HG03039 (cell line): ENCODE measurements at regions not wholly inside any gene's neighbourhood (a gene's known extent, or its start where the extent isn't known, plus 50 kb on each side); places are given as distances from the start of the nearest gene placed in this dataset.

Source experiments
- ATAC-seq: cut with Tn5 transposase; IDR thresholded peaks from one replicate; pipeline ENCODE4 v1.9.1; 2021; ENCODE audit warnings: mild to moderate bottlenecking, moderate library complexity; ENCODE audit not compliant: unreplicated experiment

GRCh38 chr15:46386356-46386755 lies 751.5 kb downstream of the SQOR start:
- ATAC-seq, result no peak

- no peak for ATAC-seq
Measured at GRCh38 chr15:46389739-46390138, 754.9 kb downstream of the SQOR start.

- ATAC-seq, result no peak
Measured at GRCh38 chr15:46394463-46394862, 759.6 kb downstream of the SQOR start.

- no peak for ATAC-seq
Measured at GRCh38 chr15:46408312-46408711, 773.5 kb downstream of the SQOR start.

- no peak for ATAC-seq
Measured at GRCh38 chr15:46409841-46410301, 775.0 kb downstream of the SQOR start.

DNA sequence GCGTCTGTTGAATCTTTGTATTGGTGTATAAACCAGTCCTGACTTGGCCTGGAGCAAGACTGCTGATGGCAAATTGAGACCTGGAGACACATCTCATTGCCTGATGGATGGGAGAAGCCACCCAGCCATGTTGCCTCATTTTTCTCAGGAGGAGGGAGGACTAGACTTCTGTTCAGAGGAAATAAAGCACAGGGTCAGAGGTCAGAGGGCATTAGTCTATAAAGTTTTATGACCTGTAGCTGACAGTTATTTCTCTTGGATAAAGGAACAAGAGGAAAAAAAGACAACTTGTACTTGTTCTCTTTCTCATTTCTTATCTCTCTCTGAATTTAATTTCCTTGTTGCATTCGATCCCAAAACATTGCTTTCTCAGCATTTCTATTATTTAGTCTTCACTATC lies 775.9 kb downstream of the SQOR start:
- ATAC-seq, result no peak

DNA sequence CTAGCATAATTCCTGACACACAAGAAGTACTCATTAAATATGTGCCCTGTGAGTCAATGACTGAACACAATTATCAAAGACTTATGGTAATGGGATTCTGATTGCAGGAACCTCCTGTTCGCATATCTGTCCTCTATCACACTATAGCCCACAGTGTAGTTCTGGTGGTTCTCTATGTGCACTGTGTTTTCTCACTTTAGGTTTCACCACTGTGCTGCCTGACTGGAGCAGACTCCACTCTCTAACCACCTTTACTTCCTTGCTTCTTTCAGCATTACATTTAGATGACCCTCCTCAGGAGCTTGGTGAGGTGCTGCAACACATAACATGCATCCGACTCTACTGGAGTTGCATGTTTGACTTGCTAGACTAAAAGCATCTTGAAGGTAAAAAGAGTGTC lies 777.1 kb downstream of the SQOR start:
- ATAC-seq, result no peak

GRCh38 chr15:46413799-46414198 lies 779.0 kb downstream of the SQOR start:
- no peak for ATAC-seq

DNA sequence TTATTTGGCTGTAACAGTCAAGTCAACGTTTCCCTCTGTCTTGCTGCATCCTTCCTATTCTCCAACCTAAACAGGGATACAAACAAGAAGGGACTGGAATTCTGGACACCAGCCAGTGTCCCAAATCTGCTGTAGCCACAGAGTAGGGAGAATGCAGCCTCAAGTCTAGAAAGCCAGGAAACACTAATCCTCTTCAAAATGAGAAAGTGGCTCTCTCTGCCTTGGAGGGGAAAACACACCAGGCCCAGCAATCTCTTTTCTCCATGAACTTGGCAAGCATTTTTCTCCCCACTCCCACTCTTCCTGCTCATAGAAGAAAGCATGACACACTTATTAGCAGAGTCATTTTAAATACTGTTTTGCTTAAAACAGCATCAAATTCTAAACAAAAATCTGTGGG lies 781.7 kb downstream of the SQOR start:
- ATAC-seq, result no peak

DNA sequence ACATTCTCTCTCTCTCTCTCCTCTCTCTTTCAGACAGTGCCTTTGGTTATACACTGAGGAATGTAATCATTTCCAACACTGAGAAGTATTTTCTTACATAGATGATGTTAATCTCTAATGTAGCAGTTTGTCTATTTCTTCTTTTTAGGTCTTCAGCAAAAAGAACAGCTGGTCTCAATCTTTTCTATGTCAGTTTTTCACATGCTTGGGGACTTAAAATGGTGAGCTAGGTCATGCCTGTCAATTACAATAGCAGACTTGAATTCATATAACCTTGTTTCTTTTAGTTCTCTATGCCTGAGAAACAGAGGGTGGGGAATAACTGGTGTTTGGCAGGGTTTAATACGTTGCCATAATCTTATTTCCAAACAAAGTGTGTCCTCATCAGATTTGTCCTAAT lies 786.2 kb downstream of the SQOR start:
- ATAC-seq, result no peak

DNA sequence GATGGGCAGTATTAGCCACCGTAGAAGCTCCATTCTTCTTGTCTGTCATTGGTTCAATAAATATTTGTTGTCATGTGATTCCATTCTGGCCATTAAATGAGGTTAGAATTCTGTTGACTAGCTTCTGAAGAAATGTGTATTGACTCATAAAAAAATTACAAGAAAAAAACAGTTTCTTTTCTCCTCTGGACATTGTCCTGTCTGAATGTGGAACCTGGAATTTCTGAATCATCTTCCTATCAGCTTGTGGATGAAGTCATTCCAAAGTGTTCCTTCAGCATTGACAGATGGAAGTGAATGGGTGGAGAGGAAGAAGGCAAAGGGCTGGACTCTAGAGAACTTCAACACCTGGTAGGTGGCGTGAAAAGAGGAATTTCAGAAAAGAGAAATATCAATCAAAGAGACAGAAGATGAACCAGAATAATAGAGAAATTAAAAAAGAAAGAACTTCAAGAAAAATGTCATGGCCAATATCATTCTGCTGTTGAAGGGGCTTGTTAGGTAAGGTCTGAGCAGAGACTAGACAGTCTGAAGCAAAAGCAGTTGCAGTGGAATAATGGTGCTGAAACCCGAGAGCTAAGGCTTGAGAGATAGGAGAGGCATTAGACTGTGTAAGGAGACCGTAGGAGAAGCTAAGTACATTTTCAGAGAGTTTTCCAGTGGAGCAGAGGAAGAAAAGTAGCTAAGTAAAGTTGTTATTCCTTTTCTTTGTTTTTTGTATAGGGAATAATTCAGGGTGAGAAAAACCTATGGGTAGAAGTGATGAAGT lies 806.6 kb downstream of the SQOR start:
- no peak for ATAC-seq

- no peak for ATAC-seq
Measured at GRCh38 chr15:46442184-46442583, 807.4 kb downstream of the SQOR start.

DNA sequence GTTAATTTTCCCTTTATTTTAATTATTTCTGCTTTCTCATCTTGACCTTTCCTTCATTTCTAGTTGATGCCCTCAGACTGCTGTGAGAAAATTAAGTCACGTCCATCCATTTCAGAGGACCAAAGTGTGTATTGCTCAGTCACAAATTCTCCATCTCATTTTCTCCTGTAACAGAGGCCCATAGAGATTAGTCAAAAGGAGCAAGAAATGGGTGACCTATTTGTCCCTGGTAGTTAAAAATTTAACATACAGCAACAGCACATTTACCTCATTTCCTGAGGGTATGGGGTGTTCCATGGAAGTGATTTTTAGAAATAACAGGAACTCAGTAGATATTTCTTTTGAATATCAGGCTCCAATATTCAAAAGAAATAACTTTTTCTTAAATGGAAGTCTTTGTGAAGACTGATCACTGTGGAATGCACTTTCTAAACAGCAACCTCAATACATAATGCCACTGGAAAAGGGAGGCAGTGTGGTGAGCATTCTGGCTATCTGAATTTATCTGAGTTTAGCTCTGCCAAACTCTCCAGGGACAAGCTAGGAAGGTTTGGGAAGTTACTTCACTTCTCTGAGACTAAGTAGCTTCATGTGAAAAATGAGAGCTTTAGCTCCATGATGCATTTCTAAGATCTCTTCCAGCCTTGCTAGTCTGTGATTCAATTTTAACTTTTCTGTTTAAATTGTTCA lies 808.2 kb downstream of the SQOR start:
- ATAC-seq, result no peak

- ATAC-seq, result no peak
Measured at GRCh38 chr15:46450112-46450809, 815.4 kb downstream of the SQOR start.

- ATAC-seq, result no peak
Measured at GRCh38 chr15:46450810-46451182, 816.0 kb downstream of the SQOR start.

DNA sequence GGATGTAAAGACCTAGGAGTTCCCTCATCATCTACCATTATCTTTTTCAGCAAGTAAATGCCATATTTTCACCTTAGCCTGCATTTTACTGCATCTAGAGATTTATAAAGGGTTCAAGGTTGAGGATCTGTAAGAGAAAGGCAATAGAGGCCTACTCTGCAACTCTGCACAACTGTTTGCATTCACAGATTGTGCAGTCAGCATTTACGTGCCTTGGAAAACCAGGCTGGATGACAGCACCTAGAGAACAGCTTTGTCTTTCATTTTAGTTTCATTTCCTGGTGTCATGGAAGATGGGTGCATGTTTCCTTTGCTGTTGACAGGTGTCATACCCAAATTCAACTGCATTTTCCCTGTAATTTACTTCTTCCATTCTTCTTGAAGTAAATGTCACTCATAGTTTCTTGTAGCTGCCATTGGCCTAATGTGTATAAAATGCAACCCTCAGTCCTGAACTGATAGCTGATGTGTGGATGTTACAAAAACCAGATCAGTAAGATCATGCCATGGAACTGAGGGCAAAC lies 817.5 kb downstream of the SQOR start:
- ATAC-seq, result no peak

DNA sequence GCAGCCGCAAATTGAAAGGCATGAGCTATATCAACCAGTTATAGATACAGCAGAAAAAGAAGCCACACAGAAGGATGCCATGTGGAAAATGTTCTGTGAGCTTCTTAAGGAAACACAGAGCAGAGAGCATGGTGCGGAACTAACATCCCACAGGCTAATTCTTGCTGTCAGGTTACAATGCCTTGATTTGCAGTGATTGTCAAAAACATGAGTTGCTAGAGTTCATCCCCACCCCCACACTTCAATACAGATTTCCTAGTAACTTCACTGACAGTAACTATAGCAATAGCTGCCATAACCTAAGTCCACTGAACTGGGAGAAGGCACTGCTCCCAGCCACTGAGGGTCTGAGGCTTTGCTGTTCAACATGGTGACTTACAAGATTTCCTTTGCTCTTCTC lies 821.6 kb downstream of the SQOR start:
- no peak for ATAC-seq

GRCh38 chr15:46460431-46461094 lies 825.7 kb downstream of the SQOR start:
- no peak for ATAC-seq

DNA sequence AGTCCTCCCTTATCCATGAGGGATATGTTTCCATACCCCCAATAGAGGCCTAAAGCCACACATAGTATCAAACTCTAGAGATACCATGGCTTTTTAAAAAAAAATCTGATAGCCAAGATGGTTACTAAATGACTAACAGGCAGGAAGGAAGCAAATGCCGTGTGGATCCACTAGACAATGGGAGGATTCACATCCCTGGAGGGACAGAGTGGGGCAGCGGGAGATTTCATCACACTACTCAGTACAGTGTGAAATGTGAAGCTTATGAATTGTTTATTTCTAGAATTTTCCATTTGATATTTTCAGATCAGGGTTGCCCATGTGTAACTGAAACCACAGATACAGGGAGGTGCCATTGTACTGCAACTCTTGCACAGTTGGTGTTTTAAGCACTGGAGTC lies 826.6 kb downstream of the SQOR start:
- ATAC-seq, result no peak

DNA sequence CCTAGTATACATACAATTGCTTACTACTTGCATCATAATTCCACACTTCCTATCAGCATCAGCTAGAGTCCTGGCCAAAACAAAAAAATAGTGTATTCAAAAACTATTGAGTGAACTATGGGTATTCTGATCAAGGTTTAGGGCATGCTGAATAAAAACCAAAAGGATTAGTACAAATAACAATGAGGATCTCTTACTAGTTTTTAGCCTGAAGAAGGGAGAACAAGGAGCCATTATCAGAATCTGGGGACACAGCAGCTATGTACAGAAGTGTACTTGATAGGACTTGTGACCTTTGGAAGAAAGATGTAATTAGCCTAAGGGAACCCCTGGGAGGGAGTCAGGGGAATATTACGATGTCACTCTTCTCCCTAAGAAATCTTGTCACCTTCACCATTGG lies 832.2 kb downstream of the SQOR start:
- ATAC-seq, result no peak

DNA sequence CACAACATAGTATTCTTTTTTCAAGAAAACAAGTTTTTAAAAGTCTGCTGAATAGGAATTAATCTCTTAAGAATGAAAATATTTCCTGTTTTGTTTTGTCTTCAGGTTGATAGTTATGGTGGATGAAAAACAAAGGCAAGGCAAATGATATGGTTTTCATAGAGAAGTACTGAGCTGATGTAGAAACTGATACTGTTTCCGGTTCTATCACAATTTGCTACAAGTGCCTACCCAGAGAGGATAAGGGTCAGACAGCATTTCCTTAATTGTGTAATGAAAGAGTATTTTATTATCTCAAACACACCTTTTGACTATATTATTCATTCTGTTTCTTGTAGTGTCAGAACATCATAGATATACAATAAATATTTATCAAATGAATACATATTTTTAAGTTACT lies 836.3 kb downstream of the SQOR start:
- ATAC-seq, result no peak
